NCI-H748 treated with DMSO at 0.1 percent for 48 hours (cell line): ENCODE measurements at regions not wholly inside any gene's neighbourhood (a gene's known extent, or its start where the extent isn't known, plus 50 kb on each side); places are given as distances from the start of the nearest gene placed in this dataset.
A peak's percentile ranks its signal among the peaks of the same experiment; 100 is the strongest.

Experiments
- DNase-seq: peaks from one replicate; lab custom pipeline; 2025; lab: John Stamatoyannopoulos, UW

DNA sequence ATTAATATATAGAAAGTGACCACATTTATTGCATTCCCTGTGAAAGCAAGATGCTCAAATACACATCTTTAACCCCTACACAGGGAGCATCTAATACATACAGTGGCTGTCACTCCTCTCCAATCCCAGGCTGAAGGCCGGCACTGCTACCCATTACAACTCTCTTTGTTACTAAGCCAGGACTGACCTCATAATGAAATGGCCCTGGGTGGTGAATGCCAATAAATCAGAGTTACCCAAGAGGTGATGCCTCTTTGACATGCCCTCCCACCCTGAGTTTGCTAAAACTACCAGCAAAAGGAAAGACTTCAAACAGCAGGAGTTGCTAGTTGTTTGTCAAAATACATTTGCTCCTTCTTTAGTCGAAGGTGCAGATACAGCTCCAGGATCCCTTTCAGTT, 214.2 kb downstream of the FOXA2 start:
- no peak for DNase-seq

DNA sequence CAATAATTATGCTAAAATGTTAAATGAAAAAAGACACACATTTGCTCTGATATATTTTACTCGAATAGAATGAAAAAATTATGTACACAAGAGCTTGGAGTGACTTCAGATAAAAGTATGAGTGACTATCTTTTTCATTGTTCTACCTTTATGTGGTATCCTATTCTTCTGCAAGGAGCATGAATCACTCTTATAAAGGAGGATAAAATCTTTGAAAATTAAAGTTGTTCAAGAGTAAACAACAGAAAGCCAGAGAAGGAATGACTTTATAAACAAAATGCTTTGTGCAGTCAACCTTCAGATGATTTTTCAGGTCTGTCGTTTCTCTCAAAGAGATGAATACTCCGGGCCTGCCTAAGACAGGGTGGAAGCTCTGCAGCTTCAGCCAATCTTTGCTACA, 215.3 kb downstream of the FOXA2 start:
- DNase-seq: no peak

DNA sequence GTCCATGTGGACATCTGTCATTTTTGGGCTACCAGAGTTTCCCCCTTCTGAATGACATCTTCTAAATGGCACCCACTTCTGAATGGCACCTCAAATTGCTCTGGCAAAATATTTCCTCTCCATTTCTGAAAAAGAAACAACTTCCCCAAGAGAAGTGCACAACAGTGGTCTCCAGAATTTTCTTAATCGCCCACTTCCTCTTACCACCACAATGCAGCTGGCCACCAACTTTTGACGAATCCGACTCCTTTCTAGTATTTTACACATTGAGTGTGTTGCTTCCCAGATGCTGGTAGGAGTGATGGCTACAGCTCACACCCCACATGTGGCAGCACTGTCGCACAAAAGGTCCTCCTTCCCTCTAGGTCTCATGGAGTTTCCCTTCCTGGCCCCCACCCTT, 216.1 kb downstream of the FOXA2 start:
- DNase-seq: no peak

DNA sequence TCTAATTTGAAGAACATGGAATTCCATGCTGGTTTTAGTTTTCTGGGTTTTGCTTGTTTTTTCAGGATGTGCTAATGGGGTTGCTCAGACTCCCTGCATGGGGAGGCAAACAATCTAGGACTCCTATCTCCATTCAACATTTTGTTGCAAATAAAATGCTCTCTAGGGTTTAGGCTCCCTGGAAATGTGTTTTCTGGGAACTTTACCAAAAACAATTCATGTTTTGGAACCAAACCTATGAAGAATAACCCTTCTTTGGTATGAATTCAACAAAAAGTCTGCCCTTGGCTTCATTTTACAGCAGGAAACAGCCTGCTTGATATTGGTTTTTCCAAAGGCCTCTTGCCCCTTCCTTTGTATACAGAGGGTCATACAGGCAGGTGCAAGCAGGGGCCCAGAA, 217.7 kb downstream of the FOXA2 start:
- no peak for DNase-seq

DNA sequence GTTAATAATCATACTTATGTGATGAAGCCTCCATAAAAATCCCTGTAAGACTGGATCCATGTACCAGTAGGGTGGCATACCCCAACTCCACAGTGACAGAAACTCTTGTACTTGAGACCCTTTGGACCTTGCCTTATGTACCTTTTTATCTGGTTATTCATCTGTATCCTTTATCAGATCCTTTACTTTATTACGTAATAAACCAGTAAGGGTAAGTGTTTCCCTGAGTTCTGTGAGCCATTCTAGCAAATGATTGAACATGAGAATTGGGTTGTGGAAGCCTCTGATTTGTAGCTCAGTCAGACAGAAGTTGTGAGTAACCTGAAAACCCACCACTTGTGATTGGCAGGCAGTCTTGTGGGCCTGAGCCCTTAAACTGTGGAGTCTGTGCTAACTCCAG, 229.7 kb downstream of the FOXA2 start:
- DNase-seq: no peak

DNA sequence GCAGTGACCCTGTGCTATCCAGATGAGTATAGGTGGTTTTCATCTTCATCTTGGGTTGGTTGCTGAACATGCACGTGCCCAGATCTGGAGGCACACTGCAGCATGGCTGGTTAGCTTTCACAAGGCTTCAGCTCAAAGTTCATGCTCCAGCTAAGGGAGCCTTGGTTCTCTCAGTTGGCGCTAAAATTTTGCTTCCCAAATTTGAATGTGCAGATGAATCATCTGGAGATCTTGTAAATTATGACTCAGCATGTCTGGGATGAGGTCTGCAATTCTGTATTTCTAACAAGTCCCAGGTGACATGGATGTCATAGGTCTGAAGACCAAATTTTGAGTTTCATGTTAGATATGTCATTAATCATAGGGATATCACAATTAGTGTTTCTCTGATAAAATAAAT, 230.8 kb downstream of the FOXA2 start:
- no peak for DNase-seq

DNA sequence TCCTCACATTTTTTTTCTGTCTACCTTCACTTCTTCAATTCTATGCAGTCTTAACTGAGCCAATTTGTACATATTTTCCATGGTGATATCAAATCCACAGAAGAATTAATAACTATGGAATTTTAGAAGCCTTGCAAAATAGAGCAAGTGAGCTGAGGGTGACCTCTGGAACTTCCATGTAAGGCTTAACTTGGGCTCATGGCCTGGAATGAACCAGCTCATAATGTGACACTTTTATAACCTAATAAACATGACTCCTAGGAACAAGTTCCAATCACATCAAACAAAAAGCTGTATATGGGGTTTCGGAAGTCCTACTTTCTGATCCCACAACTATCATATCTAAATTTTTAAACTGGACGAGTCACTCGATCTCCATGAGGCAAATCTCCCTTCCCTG, 232.4 kb downstream of the FOXA2 start:
- no peak for DNase-seq

DNA sequence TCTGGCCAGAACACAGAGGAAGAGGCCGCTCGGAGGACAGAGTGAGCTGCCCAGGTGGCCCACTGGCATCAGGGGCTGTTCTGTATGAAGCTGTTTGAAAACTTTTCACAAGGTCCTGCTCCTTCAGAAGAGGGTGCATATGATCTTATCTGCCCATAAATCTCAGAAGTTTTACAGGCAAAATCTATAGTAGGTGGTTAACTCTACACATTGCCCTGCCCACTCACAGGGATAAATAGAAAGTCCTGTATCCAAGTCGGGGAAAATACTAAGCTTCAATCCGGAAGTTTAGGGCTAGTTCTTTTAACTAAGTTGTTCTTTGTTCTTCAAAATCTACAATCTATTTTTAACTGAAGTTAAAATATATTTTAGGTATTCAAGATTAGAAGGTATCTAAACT, 233.7 kb downstream of the FOXA2 start:
- DNase-seq: no peak

DNA sequence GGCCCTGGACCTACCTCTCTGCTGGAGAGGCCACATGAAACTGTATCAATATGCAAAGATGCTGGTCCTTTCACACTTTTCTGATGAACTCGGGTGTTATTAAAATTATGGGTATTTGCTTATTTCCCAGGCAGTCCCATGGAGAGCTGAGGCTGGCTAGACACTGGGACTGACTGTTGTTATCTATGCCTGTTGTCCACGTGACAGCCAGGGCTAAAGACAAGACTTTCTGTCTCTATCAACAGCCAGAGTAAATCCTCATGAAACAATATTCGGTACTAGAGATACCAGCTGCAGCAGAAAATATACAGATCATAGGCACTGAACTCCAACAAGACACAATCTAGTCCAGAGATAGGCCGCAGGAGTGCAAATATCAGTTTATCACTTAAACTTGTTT, 236.4 kb downstream of the FOXA2 start:
- DNase-seq: no peak

DNA sequence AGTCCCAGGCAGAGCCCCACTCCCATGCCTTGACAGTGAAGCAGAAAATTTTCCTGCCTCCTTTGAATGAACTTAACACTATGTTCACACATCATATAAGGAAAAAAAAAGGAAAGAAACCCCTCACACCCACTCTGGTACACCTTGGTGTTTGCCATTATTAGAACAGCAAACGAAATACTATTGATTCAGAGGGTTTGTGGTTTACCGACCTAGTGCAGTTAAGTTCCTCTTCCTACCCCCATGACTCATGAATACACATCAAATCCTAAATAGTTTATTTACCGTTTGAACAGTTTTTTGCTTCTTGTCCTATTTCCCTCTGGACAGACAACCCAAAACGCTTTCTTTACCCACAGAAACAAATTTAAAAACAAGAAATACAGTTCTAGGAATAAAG, 237.7 kb downstream of the FOXA2 start:
- no peak for DNase-seq

DNA sequence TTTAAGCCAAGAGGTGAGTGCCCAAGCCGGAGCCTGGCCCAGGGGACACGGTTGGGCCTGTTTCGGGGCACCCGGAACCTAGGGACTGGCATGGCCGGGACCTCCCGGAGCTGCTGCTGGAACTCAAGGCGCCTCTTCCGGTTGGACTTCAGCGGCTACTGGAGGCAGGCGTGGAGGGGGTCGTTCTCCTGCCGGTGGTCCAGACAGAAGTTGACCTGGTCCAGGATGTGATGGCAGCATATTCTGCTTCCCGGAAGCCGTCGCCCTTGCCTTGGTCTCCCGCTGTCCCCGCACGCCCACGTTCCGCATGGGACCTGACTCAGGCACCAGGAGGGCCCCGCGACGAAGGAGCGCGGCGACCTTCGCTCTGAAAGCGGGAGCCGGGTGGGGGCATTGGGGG, 240.8 kb downstream of the FOXA2 start:
- no peak for DNase-seq

DNA sequence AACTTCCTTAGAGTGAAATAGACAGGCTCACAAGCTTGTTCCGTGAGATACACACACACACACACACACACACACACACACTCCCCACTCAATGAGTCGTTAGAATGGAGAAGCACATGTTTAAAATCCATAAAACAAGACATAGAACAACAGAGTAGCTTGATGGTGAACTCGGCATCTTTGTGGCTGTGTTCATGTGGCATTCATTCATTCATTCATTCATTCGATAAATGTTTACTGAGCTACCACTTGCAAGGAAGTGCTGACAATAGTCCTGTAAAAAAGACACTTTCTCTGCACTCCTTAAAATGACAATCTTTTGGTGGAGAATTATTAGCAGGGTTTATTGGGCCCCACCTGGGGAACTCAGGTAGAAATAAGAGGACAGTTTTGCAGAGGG, 242.0 kb downstream of the FOXA2 start:
- DNase-seq: no peak

DNA sequence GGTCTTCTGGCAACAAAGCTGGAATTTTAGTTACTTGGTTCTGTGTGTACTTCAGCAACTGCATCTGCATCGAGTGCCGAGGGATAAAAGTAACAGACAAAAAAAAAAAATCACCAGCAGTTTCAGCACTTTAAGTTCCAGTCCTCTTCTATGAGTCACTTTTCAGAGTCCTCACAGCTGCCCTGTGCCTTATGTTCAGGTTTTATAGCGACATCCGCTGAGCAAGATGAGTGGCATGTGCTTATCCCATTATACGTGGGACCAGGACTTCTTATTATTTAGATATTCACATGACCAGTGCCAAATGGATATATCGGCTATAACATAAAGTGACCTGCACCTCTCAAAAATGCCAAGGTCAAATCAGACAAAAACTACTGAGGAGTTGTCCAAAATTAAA, 242.9 kb downstream of the FOXA2 start:
- no peak for DNase-seq

DNA sequence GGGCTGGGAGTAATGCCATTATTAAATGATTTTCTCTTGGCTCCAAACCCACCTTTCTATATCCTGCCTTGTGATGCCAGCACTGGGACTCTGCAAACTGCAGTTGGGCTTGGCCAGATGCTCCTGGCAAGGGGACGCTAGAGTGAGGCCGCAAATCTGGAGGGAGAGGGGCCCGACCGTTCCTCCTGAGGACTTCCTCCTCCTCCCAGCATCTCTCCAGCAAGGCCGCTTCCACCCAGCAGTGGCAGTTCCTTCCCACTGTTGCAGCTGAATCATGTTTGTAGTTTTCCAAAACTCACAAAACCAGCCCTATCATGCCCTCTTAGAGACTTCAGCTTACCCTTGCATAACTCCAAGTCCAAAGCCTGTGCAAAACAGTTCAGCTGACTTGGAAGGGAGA, 244.4 kb downstream of the FOXA2 start:
- DNase-seq: no peak

DNA sequence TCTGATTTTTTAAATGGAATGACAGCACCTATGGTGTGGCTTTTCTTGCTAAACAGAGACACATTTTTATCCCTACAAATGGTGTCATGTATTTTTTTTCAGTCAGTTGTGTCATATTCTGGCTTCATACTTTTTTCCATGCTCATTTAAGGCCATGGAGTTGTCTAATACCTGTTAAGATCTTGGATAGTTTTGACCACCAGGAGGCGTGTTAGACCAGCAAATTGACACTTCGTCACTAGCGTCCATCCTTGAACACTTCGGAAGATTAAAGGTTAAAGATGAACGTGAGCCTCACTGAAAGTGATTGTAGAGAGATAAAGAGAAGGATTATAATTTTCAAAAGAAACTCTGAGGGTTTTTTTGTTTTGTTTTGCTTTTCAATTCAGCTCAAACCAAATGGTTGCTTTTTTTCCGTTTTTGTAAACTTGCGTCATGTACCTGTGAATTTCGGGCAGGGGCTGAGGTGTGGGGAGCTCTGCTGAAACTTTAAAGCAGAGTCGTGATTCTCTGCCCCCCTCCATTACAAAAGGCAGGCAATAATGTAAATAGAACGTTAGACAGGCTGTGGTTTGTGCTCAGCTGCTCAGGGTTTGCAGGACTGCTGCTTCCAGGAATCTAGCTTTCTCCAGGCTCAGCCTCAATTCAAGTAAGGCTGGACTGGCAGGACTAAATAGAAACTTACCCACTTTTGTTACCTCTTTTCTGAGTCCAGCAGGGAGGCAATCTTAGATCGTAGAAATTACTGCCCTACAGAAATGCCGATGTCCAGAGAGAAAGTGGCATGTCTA, 245.1 kb downstream of the FOXA2 start:
- DNase-seq: peak; percentile 92

DNA sequence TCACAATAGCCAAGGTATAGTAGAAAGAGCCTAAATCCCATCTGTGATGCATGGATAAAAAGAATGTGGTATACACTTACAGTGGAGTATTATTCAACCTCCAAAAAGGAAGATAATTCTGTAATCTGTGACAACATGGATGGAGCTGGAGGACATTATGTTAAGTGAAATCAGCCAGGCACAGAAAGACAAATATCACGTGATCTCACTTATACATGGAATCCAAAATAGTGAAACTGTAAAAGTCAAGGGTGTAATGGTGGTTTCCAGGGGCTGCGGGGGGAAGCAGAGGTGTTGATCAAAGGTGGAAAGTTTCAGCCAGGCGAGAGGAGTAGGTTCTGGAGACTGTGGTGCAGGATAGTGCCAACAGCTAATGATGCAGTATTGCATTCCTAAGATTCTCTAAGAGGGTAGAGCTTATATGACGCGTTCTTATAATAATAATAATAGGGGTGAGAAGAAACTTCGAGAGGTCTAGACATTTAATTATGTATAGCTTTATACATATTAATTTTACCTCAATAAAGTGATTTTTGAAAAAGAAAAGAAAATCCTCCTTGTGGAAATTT, 246.1 kb downstream of the FOXA2 start:
- DNase-seq: no peak

DNA sequence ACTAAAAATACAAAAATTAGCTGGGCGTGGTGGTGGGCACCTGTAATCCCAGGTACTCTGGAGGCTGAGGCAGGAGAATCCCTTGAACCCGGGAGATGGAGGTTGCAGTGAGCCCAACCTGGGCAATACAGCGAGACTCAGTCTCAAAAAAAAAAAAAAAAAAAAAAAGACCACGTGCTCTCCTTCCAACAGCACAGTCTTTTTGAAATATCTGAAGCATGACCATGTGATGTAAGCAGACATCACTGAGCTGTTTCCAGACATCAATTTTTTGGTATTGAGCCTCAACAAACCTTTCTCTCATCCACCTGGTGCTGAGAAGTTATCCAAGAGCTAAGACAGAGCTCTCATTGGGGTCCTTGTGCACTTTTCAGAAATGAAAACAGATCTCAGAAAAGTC, 249.2 kb downstream of the FOXA2 start:
- DNase-seq: no peak

DNA sequence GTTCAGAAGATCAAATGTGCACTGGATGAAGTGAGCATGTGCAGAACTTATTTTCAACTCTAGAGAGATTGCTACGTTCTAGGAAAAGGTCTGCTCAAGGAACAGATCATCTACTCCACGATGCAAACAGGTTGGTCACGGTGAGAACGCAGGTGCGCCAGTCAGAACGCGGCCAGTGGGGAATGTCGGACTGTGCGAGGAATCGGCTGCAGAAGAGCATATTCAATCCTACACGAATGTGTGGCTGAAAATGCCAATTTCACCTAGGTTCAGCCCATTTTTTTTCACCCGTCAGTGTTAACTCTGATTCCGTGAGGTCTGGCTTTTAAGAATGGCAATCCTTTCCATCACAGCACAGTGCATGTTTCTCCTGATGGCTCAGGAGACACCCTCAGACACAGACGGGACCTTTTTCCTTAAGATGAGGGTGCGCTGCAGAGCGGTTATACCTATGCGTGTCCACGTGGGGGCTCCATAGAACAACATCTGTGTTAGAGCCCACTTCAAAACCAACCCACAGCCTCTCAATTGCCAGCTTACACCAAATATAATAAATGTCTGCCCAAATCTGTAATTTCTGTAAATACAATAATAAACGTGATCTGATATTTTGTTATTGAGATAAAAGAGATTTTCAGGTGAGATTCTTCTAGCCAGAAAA, 250.4 kb downstream of the FOXA2 start:
- DNase-seq: peak; percentile 82

DNA sequence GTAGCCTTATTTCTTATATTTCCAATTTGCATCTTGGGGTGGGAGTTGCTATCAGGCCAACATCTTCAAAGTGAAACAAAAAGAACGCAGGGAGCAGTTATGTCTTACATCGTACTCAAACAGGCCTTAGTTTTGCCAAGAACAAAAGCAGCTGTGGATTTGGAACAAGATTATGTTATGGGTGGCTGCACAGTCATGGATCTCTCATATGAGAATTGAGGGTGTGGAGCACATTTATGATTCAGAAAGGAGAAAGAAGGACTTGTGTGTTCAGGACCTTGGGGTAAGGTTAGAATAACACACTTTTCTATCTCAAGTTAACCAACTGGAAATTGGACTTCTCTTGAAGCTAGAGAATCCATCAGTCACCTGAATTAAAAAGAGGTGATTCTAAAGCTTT, 259.9 kb downstream of the FOXA2 start:
- DNase-seq: no peak

DNA sequence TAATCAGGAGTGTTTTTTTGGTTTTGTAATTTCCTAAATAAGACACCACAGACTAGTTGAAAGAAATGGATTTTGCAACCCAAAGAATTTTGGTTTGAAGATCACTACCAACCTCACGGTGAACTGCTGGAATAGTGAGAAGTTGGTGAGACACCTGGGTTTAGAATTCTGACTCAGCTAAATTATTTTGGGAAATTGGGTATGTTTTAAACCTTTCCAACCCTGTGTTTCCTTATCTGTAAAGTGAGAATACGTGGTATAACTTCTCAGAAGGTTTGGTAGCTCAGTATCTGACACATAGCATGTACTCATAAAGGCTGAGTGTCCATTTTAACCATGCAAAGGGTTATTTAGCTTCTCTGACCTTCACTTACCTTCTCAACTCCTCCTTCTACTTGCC, 261.9 kb downstream of the FOXA2 start:
- DNase-seq: no peak

DNA sequence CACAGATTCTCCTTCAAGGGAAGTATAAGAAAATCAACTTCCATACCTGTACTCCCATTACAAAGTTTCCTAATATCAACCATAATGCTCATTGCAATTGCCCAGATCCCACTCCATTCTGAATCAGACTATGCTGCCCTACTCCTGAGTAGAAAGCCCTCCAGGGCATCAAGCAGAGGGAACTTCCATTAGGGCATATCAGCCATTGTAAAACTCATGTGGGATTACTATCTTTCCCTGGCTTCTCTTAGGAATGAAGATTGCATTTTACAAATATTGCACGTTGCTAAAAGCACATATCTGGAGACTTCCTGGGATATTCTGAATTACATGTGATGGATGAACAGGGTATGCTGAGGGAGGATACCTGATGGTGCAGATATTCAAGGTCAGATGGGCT, 263.2 kb downstream of the FOXA2 start:
- no peak for DNase-seq

DNA sequence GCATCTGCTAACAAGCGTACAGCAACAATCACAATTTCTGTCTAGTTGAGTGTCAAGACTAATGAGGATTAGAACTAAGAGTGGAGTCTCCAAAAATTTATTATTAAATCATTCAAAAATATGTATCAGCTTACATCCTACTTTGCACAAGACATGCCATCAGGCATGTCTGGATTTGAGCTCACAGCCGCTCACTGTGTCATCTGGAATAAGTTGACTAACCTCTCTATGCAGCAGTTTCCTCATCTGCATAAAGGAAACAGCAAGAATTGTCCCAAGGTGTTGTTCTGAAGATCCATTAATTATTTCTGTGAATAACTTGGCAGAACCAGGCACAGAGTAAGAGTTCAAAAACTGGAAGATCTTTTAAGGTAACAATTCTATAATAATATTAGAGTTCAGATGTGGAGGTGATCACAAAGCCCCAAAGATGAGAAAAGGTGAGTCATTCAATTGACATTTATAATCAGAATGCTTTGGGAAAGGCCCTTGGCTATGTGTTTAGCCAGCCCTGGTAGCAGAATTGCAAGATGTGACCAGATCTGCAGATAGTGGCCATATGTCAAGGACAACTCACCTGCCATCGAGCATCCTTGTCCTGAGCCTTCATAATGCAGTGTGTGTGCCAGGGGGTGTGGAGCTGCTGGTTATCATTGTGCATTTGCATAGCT, 264.0 kb downstream of the FOXA2 start:
- no peak for DNase-seq

DNA sequence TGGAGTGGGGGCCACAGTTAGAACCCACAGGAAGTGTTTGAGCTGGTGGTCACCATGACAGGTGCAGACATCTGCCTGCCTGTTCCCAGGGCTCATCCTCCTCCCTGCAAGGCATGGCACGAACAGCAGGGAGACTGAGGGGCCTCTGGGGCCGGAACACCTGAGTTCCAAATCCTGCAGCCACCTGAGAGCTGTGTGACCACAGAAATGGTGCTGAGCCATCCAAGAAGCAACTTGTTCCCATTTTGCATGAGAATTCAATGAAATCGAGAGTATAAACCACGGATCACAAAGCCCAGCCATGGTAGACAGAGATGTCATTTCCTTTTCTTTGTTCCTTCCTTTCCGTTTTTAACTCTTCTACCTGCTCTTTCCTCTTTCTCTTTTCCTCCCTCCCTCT, 268.6 kb downstream of the FOXA2 start:
- no peak for DNase-seq
